ENCODE measurements at regions not wholly inside any gene's neighbourhood (a gene's known extent, or its start where the extent isn't known, plus 50 kb on each side); places are given as distances from the start of the nearest gene placed in this dataset.

GRCh38 chr2:228433721-228434120, 252.2 kb upstream of the SPHKAP start:
- Histone ChIP-seq H3K36me3 (ENCODE audit: control insufficient read depth in 2 of 2, extremely low read depth in 1 of 2, insufficient read depth in 2 of 2, low read length in 2 of 2) (no peaks in the 10 kb centered on the region), H3K9me3 (replicated peaks; ENCODE audit: control insufficient read depth, insufficient read depth, low read length) (peaks cover 4% of the 10 kb centered on the region), H3K9ac (replicated peaks; ENCODE audit: extremely low read depth, insufficient read depth, low read length) (no peak overlapping the region), H2AFZ (ENCODE audit: low read depth, low read length) (no peak overlapping the region), H4K20me1 (replicated peaks; ENCODE audit: control insufficient read depth, extremely low read depth, insufficient read depth, low read length) (no peaks in the 10 kb centered on the region), H3K4me2 (ENCODE audit: insufficient read depth, low read length) (no peak overlapping the region), H3K79me2 (ENCODE audit: control insufficient read depth, insufficient read depth, low read length) (no peaks in the 10 kb centered on the region), H3K27ac (ENCODE audit: insufficient read depth, low read depth, low read length) (no peak overlapping the region), H3K4me3 (replicated peaks in 1 of 3; ENCODE audit: insufficient read depth in 1 of 3, low read depth in 1 of 3, low read length in 3 of 3) (no peak overlapping the region), H3K27me3 (ENCODE audit: control insufficient read depth in 2 of 2, insufficient read depth in 2 of 2, low read length in 2 of 2) (no peaks in the 10 kb centered on the region), H3K9me1 (replicated peaks; ENCODE audit: control insufficient read depth, extremely low read depth, insufficient read depth, low read length) (no peaks in the 10 kb centered on the region), H3K4me1 (ENCODE audit: control insufficient read depth, extremely low read depth, insufficient read depth, low read length) (no peaks in the 10 kb centered on the region)
- no TSS peak for BruUV-seq (replicated peaks)
- CTCF ChIA-PET, result no interaction called here
- POLR2A ChIA-PET, result no interaction called here
- no peak for DNase-seq (ENCODE audit: low read depth, low spot score)
- dilution Hi-C loops (cut with MboI; ENCODE audit: extremely low pct_ligation_motif_present, low sequenced_read_pairs), result no loop called here
- intact Hi-C loops (cut with micrococcal nuclease), result no loop called here
- no peak for TF ChIP-seq EZH2 (IDR thresholded peaks at IDR 0.05; ENCODE audit: borderline replicate concordance, low read depth, low read length, severe bottlenecking)
- FAIRE-seq, result no peak

- FAIRE-seq, result no peak
- no peaks in the 10 kb centered on the region for H4K20me1 ChIP-seq (replicated peaks; ENCODE audit: control insufficient read depth, extremely low read depth, insufficient read depth, low read length)
- no peaks in the 10 kb centered on the region for H3K9me1 ChIP-seq (replicated peaks; ENCODE audit: control insufficient read depth, extremely low read depth, insufficient read depth, low read length)
- H2AFZ ChIP-seq (ENCODE audit: low read depth, low read length), result no peak overlapping the region
- no peak overlapping the region for H3K27ac ChIP-seq (ENCODE audit: insufficient read depth, low read depth, low read length)
- H3K9me3 ChIP-seq (replicated peaks; ENCODE audit: control insufficient read depth, insufficient read depth, low read length), result peaks cover 5% of the 10 kb centered on the region
- H3K27me3 ChIP-seq (ENCODE audit: control insufficient read depth in 2 of 2, insufficient read depth in 2 of 2, low read length in 2 of 2), result no peaks in the 10 kb centered on the region
- no peak for TF ChIP-seq JUN (IDR thresholded peaks at IDR 0.05; ENCODE audit: borderline replicate concordance, insufficient read depth, insufficient read length, low read depth)
- no peak for TF ChIP-seq GATA2 (IDR thresholded peaks at IDR 0.05; ENCODE audit: insufficient read depth, insufficient read length, low read depth, low read length)
- TF ChIP-seq POLR2A (IDR thresholded peaks at IDR 0.05; ENCODE audit: low read depth, low read length), result no peak
- no peak for TF ChIP-seq MAX (IDR thresholded peaks at IDR 0.05; ENCODE audit: insufficient read depth, insufficient read length)
- TF ChIP-seq EZH2 (IDR thresholded peaks at IDR 0.05; ENCODE audit: borderline replicate concordance, low read depth, low read length, severe bottlenecking), result no peak
- no peak for TF ChIP-seq FOS (IDR thresholded peaks at IDR 0.05; ENCODE audit: borderline replicate concordance, insufficient read depth, low read length)
- TF ChIP-seq CTCF (IDR thresholded peaks at IDR 0.05; ENCODE audit: extremely low read depth in 1 of 2, insufficient read depth in 1 of 2, low read depth in 1 of 2, low read length in 2 of 2), result no peak
- TF ChIP-seq MYC (IDR thresholded peaks at IDR 0.05; ENCODE audit: low read depth, low read length), result no peak
- no peak for TF ChIP-seq POLR2AphosphoS5 (IDR thresholded peaks at IDR 0.05; ENCODE audit: insufficient read depth, low read depth, low read length)
- H3K36me3 ChIP-seq (ENCODE audit: control insufficient read depth in 2 of 2, extremely low read depth in 1 of 2, insufficient read depth in 2 of 2, low read length in 2 of 2), result no peaks in the 10 kb centered on the region
- intact Hi-C loops (cut with micrococcal nuclease) (no loop called here), dilution Hi-C loops (cut with MboI; ENCODE audit: extremely low pct_ligation_motif_present, low sequenced_read_pairs) (no loop called here)
- CTCF ChIA-PET, result no interaction called here
- H3K4me2 ChIP-seq (ENCODE audit: insufficient read depth, low read length), result no peak overlapping the region
- no peaks in the 10 kb centered on the region for H3K79me2 ChIP-seq (ENCODE audit: control insufficient read depth, insufficient read depth, low read length)
- POLR2A ChIA-PET, result no interaction called here
- H3K9ac ChIP-seq (replicated peaks; ENCODE audit: extremely low read depth, insufficient read depth, low read length), result no peak overlapping the region
- no peaks in the 10 kb centered on the region for H3K4me1 ChIP-seq (ENCODE audit: control insufficient read depth, extremely low read depth, insufficient read depth, low read length)
- no peak for DNase-seq (ENCODE audit: low read depth, low spot score)
- no TSS peak for BruUV-seq (replicated peaks)
- H3K4me3 ChIP-seq (replicated peaks in 1 of 3; ENCODE audit: insufficient read depth in 1 of 3, low read depth in 1 of 3, low read length in 3 of 3), result no peak overlapping the region
Observed at GRCh38 chr2:228432116-228432515, 250.6 kb upstream of the SPHKAP start.

All from endothelial cell of umbilical vein (primary cell).